IPS-NIHi7 (cell line): ENCODE measurements at regions not wholly inside any gene's neighbourhood (a gene's known extent, or its start where the extent isn't known, plus 50 kb on each side); places are given as distances from the start of the nearest gene placed in this dataset.
"Not testable (repeated sequence)": the region's sequence is repeated elsewhere in the genome, so short reads cannot be mapped to it uniquely, and the experiment has no call there.

Experiments
- DNase-seq: peaks from one replicate; pipeline ENCODE4 v3.0.0; 2012; ENCODE audit warnings: mixed read lengths; ENCODE audit errors: extremely low spot score

GRCh38 chr2:78811955-78812610 is 213.4 kb upstream of the REG3G start:
- no peak for DNase-seq

- no peak for DNase-seq
Observed at GRCh38 chr2:78814331-78814986, 211.0 kb upstream of the REG3G start.

GRCh38 chr2:78817430-78817829 is 208.1 kb upstream of the REG3G start:
- no peak for DNase-seq

GRCh38 chr2:78832481-78832880 is 193.0 kb upstream of the REG3G start:
- no peak for DNase-seq

GRCh38 chr2:78839259-78839658 is 186.2 kb upstream of the REG3G start:
- peak; percentile 43 for DNase-seq

GRCh38 chr2:78840311-78840710 is 185.2 kb upstream of the REG3G start:
- DNase-seq = not testable (repeated sequence)

- no peak for DNase-seq
Observed at GRCh38 chr2:78845664-78846185, 179.8 kb upstream of the REG3G start.

GRCh38 chr2:78861546-78861945 is 164.0 kb upstream of the REG3G start:
- DNase-seq = peak; percentile 54

GRCh38 chr2:78864205-78864604 is 161.3 kb upstream of the REG3G start:
- DNase-seq = no peak

GRCh38 chr2:78865667-78866066 is 159.8 kb upstream of the REG3G start:
- DNase-seq = no peak

- no peak for DNase-seq
Observed at GRCh38 chr2:78870343-78870967, 155.0 kb upstream of the REG3G start.

GRCh38 chr2:78873526-78873925 is 152.0 kb upstream of the REG3G start:
- DNase-seq = no peak

- DNase-seq = no peak
Observed at GRCh38 chr2:78876316-78876688, 149.2 kb upstream of the REG3G start.

GRCh38 chr2:78887446-78887845 is 138.1 kb upstream of the REG3G start:
- no peak for DNase-seq

GRCh38 chr2:78890935-78891334 is 134.6 kb upstream of the REG3G start:
- no peak for DNase-seq

- DNase-seq = no peak
Observed at GRCh38 chr2:78892295-78892694, 133.2 kb upstream of the REG3G start.

GRCh38 chr2:78895022-78895421 is 130.5 kb upstream of the REG3G start:
- DNase-seq = no peak

- DNase-seq = no peak
Observed at GRCh38 chr2:78896536-78896935, 129.0 kb upstream of the REG3G start.

GRCh38 chr2:78907089-78907488 is 118.4 kb upstream of the REG3G start:
- no peak for DNase-seq

- no peak for DNase-seq
Observed at GRCh38 chr2:78908973-78909372, 116.5 kb upstream of the REG3G start.

GRCh38 chr2:78910376-78910775 is 115.1 kb upstream of the REG3G start:
- DNase-seq = no peak

GRCh38 chr2:78913257-78913656 is 112.2 kb upstream of the REG3G start:
- DNase-seq = no peak

- DNase-seq = no peak
Observed at GRCh38 chr2:78925258-78925657, 100.2 kb upstream of the REG3G start.
